Dermis microvascular lymphatic vessel endothelial cell (primary cell): ENCODE measurements at regions not wholly inside any gene's neighbourhood (a gene's known extent, or its start where the extent isn't known, plus 50 kb on each side); places are given as distances from the start of the nearest gene placed in this dataset.
"Not testable (repeated sequence)": the region's sequence is repeated elsewhere in the genome, so short reads cannot be mapped to it uniquely, and the experiment has no call there.

Experiments used
- DNase-seq, 2 donors: peaks; one replicate each; pipeline versions ENCODE4 v3.0.0 to v3.0.0-alpha.2; 2010; ENCODE audit warnings: low read depth in 2 of 2

- no peak for DNase-seq
Observed at GRCh38 chr16:85506635-85506911, 106.5 kb upstream of the GSE1 start.

- peak; percentile 6 to 38 for DNase-seq
Observed at GRCh38 chr16:85507342-85507741, 105.8 kb upstream of the GSE1 start.

GRCh38 chr16:85508388-85508787 lies 104.7 kb upstream of the GSE1 start:
- DNase-seq, result no peak

GRCh38 chr16:85508993-85509392 lies 104.1 kb upstream of the GSE1 start:
- DNase-seq, result no peak

- DNase-seq, result no peak
Observed at GRCh38 chr16:85510041-85510659, 103.0 kb upstream of the GSE1 start.

- DNase-seq, result no peak
Observed at GRCh38 chr16:85511938-85512807, 100.9 kb upstream of the GSE1 start.

GRCh38 chr16:85512808-85513115 lies 100.4 kb upstream of the GSE1 start:
- DNase-seq, result no peak

GRCh38 chr16:85513180-85513579 lies 99.9 kb upstream of the GSE1 start:
- DNase-seq, result no peak

- no peak for DNase-seq
Observed at GRCh38 chr16:85513649-85514048, 99.5 kb upstream of the GSE1 start.

GRCh38 chr16:85514295-85514597 lies 98.9 kb upstream of the GSE1 start:
- peak; percentile 22 to 33 for DNase-seq

GRCh38 chr16:85514598-85515318 lies 98.4 kb upstream of the GSE1 start:
- peak; percentile 21 to 38 for DNase-seq

GRCh38 chr16:85515319-85515745 lies 97.8 kb upstream of the GSE1 start:
- DNase-seq, result no peak

GRCh38 chr16:85515830-85516397 lies 97.2 kb upstream of the GSE1 start:
- DNase-seq, result no peak

- no peak for DNase-seq
Observed at GRCh38 chr16:85517154-85517553, 96.0 kb upstream of the GSE1 start.

- no peak for DNase-seq
Observed at GRCh38 chr16:85517563-85518179, 95.5 kb upstream of the GSE1 start.

GRCh38 chr16:85518398-85519049 lies 94.6 kb upstream of the GSE1 start:
- DNase-seq, result no peak

GRCh38 chr16:85519050-85519440 lies 94.1 kb upstream of the GSE1 start:
- DNase-seq, result not testable (repeated sequence)

GRCh38 chr16:85519540-85520231 lies 93.4 kb upstream of the GSE1 start:
- no peak for DNase-seq

- DNase-seq, result no peak
Observed at GRCh38 chr16:85520853-85521521, 92.1 kb upstream of the GSE1 start.

GRCh38 chr16:85521552-85522307 lies 91.4 kb upstream of the GSE1 start:
- DNase-seq, result no peak
